ENCODE measurements at regions not wholly inside any gene's neighbourhood (a gene's known extent, or its start where the extent isn't known, plus 50 kb on each side); places are given as distances from the start of the nearest gene placed in this dataset.

DNA sequence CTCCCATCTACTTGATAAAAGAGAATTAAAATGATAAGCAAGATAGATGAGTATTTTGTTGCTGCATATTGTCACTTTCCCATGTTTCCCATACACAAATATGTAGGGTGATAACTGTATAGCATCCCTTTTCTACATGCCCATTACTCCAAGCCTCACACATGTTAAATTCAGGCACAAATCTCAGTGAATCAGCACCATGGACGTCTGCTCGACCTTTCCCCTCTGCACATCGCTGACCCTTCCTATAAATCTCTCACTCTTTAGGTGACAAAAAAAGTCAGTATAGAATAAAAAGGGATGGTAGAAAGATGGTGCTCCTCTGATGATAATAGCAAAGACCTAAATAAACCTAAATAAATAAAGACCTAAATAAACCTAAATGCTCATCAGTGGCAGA is 1097.7 kb upstream of the C9orf72 start:
- no peak overlapping the region for H3K4me3 ChIP-seq (ENCODE audit: low read depth, low read length)
- TF ChIP-seq, protein P1, sequence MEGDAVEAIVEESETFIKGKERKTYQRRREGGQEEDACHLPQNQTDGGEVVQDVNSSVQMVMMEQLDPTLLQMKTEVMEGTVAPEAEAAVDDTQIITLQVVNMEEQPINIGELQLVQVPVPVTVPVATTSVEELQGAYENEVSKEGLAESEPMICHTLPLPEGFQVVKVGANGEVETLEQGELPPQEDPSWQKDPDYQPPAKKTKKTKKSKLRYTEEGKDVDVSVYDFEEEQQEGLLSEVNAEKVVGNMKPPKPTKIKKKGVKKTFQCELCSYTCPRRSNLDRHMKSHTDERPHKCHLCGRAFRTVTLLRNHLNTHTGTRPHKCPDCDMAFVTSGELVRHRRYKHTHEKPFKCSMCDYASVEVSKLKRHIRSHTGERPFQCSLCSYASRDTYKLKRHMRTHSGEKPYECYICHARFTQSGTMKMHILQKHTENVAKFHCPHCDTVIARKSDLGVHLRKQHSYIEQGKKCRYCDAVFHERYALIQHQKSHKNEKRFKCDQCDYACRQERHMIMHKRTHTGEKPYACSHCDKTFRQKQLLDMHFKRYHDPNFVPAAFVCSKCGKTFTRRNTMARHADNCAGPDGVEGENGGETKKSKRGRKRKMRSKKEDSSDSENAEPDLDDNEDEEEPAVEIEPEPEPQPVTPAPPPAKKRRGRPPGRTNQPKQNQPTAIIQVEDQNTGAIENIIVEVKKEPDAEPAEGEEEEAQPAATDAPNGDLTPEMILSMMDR (IDR thresholded peaks at IDR 0.05; ENCODE audit: insufficient read depth, low read length), result no peak
- DNase-seq (ENCODE audit: low read depth), result no peak

DNA sequence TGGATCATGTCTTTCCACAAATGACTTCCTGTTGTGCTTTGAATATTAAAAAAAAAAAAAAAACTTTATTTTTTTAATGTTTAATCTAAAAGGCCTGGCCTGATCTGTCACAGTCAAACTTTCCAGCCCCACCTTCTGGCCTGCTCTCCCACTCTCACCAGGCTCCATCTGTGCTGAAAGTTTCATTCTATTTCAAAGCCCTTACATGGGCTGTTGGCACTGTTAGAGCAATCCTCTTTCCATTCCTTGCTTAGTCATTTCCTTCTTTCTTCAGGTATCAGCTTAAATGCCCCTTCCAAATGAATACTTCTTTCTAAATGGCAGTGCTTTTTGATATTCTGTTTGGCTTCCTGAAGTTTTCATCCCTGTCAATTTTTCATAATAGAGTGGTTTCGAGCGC is 1104.8 kb upstream of the C9orf72 start:
- DNase-seq (ENCODE audit: low read depth), result no peak
- TF ChIP-seq, protein P1 (IDR thresholded peaks at IDR 0.05; ENCODE audit: insufficient read depth, low read length), result no peak
- H3K4me3 ChIP-seq (ENCODE audit: low read depth, low read length), result no peak overlapping the region

DNA sequence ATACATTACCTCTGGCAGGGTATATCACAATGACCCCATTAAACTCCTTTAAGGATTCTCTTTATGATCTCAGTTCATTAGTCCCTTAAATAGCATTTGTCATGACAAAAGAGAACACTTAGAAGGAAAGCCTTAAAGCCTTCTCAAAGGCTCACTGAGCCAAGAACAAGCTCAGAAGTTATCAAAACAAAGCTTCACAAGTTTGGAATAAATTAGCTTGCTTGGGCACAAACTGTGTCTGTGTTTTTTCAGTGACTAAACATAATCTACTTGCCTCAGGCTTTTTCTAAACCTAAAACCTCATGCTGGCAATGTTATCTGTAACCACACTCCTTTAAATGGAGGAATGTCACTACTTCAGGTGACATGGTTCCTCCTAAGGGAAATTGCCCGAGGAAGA is 1114.9 kb upstream of the C9orf72 start:
- no peak for DNase-seq (ENCODE audit: low read depth)
- TF ChIP-seq, protein P1 (IDR thresholded peaks at IDR 0.05; ENCODE audit: insufficient read depth, low read length), result no peak
- H3K4me3 ChIP-seq (ENCODE audit: low read depth, low read length), result no peak overlapping the region

DNA sequence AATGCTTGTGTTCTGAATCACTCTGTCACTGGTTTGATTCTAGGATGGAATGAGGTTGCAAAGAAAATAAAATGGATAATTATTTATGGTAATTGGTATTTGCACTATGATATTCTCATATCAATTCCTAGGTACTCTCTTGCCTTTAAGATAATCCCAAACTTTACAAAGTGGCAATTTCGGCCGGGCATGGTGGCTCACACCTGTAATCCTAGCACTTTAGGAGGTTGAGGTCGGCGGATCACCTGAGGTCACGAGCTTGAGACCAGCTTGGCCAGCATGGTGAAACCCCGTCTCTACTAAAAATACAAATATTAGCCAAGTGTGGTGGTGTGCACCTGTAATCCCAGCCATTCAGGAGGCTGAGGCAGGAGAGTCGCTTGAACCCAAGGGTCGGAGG is 1118.7 kb upstream of the C9orf72 start:
- no peak overlapping the region for H3K4me3 ChIP-seq (ENCODE audit: low read depth, low read length)
- DNase-seq (ENCODE audit: low read depth), result no peak
- TF ChIP-seq, protein P1 (IDR thresholded peaks at IDR 0.05; ENCODE audit: insufficient read depth, low read length), result no peak

DNA sequence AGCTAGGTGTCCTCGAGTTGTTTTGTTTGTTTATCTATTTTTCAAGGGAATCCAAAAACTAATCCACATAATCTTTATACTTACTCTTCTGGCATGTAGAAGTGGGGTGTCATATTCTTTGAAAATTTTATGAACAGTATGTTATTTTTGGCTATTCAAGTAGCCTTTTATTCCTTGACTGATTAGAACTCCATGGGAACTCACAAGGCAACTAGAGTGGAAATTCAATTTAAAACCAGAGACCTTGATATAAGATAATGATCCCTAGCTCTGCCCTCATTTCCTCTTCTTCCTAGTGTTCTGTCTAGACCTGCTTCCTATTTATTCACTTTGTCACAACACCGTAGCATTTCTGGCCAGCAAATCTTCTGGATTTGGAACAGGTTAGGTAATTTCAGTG is 1123.7 kb upstream of the C9orf72 start:
- no peak overlapping the region for H3K4me3 ChIP-seq (ENCODE audit: low read depth, low read length)
- TF ChIP-seq, protein P1 (IDR thresholded peaks at IDR 0.05; ENCODE audit: insufficient read depth, low read length), result no peak
- DNase-seq (ENCODE audit: low read depth), result no peak

DNA sequence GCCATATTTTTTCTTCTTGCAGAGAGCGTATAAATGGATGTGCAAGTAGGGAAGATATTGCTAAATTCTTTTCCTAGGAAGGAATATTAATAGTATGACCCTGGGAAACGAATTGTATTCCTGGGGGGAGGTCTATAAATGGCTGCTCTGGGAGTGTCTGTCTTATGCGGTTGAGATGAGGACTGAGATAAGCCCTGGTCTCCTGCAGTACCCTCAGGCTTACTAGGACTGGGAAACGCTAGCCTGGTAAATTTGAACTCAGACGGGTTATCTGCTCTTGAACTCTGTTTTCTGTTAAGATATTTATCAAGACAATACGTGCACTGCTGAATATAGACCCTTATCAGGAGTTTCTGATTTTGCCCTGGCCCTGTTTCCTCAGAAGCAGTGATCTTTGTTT is 1126.4 kb upstream of the C9orf72 start:
- no peak for DNase-seq (ENCODE audit: low read depth)
- H3K4me3 ChIP-seq (ENCODE audit: low read depth, low read length), result no peak overlapping the region
- TF ChIP-seq, protein P1 (IDR thresholded peaks at IDR 0.05; ENCODE audit: insufficient read depth, low read length), result no peak

DNA sequence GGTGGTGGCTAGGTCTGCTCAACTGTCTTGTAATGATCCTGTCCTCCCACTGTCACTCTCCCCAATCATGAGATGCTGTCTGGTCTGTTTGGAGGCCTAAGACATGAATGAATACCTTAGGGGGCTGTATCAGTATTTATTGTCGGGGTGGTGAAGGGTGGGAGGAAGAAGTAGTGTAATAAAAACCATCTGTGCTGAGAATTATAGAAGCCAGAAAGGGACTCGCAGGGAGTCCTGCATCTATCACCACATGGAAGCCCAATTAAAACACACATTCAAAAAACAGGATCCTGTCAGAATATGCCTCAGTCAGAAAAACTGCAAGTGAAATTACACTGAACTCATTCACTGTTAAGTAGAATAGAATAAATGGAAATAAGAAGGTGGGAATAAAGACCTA is 1134.3 kb upstream of the C9orf72 start:
- no peak for DNase-seq (ENCODE audit: low read depth)
- no peak overlapping the region for H3K4me3 ChIP-seq (ENCODE audit: low read depth, low read length)
- TF ChIP-seq, protein P1 (IDR thresholded peaks at IDR 0.05; ENCODE audit: insufficient read depth, low read length), result no peak
